ENCODE measurements at regions not wholly inside any gene's neighbourhood (a gene's known extent, or its start where the extent isn't known, plus 50 kb on each side); places are given as distances from the start of the nearest gene placed in this dataset.

DNA sequence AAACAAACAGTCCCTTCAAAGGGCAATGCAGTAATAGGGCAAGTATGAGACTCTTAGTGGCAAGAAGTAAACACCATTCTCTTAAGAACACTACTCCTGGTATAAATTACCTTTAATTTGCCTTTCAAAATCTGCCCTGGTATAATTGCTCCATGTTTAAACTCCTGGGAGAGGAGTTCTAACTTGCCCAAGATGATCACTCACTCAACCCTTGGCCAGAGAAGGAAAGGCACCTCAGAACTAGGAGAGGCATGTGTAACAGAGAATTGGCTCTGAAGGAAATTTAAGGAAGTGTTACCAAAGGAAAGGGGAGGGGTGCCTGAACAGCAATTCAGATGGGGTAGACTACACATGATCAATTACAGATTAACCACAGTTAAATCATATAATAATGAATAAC is 1173.6 kb upstream of the SORCS1 start:
- TF ChIP-seq, protein P1, sequence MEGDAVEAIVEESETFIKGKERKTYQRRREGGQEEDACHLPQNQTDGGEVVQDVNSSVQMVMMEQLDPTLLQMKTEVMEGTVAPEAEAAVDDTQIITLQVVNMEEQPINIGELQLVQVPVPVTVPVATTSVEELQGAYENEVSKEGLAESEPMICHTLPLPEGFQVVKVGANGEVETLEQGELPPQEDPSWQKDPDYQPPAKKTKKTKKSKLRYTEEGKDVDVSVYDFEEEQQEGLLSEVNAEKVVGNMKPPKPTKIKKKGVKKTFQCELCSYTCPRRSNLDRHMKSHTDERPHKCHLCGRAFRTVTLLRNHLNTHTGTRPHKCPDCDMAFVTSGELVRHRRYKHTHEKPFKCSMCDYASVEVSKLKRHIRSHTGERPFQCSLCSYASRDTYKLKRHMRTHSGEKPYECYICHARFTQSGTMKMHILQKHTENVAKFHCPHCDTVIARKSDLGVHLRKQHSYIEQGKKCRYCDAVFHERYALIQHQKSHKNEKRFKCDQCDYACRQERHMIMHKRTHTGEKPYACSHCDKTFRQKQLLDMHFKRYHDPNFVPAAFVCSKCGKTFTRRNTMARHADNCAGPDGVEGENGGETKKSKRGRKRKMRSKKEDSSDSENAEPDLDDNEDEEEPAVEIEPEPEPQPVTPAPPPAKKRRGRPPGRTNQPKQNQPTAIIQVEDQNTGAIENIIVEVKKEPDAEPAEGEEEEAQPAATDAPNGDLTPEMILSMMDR (IDR thresholded peaks at IDR 0.05; ENCODE audit: poor library complexity): no peak
- no peak for TF ChIP-seq EZH2 (IDR thresholded peaks at IDR 0.05; ENCODE audit: borderline replicate concordance)
- no peak for TF ChIP-seq EZH2phosphoT487 (IDR thresholded peaks at IDR 0.05; ENCODE audit: low read depth, severe bottlenecking, unreplicated experiment)
